DMS53 treated with DMSO at 0.1 percent for 48 hours (cell line): ENCODE measurements at regions not wholly inside any gene's neighbourhood (a gene's known extent, or its start where the extent isn't known, plus 50 kb on each side); places are given as distances from the start of the nearest gene placed in this dataset.

Experiments used
- DNase-seq: peaks from one replicate; lab custom pipeline; 2025; ENCODE audit not compliant: unreplicated experiment; lab: John Stamatoyannopoulos, UW

DNA sequence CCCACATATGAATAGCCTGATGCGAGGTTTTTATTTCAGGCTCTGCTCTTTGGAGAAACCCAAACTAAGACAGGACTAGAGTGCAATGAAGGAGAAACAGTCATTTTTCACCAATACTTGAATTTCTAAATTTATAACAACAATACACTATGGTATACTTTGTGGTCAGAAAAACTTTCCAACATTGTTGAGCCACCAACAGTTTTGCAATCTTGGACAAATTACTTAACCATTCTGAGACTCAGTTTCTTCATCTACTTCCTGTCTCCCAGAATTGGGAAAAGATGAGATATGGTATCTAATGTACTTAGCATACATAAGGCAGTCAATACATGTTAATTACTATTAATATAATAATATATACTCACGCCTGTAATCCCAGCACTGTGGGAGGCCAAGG lies 519.8 kb upstream of the PLXNA2 start:
- no peak for DNase-seq

DNA sequence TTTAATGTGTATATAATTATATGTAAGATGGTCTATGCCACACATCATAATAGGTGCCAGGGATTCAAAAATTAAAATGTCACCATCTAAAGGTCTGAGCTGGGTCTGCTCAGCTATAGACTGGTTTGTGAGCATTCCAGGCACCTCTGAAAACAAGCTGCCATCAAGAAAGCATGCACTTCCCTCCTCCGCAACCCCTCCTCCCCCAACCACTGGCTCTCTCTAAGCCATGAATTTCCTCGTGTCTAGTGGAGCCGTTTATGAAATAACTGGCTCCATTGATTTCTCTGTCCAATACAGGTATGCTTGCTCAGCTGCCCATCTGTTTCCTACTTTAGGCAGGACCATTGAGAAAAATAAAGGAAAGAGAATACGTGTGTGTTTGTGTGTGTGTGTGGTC lies 522.6 kb upstream of the PLXNA2 start:
- peak; percentile 65 for DNase-seq

DNA sequence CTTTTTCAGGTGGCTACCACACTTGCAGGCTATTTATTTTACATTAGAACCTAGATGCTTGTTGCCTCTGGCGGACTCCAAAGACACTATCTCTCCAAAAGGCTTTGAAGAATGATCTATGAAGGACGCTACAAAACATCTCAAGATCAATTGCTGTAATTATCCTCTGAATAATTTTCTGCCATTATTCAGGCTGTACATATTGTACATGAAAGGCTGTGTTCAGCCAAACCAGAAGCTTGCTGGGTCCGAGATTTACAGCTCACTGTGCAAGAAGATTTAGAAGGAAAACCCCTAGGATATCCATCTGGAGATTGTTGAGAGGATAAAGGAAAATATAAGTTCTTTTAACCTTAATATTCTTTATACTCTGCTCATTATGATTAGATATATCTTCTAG lies 523.6 kb upstream of the PLXNA2 start:
- no peak for DNase-seq

DNA sequence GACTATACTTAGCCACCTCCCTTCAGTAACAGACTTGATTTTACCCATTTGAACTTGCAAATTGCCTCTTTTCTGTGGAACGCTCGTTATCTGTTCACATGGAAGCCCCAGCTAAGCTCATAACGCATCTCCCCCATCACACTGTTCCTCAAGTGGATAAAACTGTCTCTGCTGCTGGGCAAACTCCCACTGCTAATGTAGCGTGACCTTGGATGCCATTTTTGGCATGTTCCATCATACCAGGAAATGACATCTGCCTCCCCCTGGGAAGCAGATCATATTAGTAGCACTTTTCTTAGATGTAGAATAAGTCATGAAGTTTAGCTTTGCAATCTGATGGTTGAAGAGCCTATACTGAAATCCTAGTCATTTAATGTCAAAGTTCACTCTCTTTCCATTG lies 528.7 kb upstream of the PLXNA2 start:
- no peak for DNase-seq

DNA sequence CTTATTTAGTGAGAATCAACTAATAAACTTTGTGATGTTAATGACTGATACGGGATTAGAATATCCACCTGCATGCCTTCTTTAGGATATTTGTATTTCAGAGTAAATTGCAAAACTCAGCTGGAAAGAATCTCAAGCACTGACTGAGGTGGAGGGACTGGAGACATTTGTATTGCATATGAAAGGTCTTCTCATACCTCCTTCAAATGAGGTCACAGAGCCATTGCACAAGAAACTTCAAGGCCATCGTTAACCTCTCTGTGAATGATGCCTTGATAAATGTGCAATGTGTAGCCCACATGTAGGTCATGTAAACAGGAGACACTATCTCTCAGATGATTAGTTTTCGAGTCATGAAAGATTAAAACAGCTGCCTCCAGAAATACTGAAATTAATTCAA lies 531.7 kb upstream of the PLXNA2 start:
- DNase-seq: no peak

DNA sequence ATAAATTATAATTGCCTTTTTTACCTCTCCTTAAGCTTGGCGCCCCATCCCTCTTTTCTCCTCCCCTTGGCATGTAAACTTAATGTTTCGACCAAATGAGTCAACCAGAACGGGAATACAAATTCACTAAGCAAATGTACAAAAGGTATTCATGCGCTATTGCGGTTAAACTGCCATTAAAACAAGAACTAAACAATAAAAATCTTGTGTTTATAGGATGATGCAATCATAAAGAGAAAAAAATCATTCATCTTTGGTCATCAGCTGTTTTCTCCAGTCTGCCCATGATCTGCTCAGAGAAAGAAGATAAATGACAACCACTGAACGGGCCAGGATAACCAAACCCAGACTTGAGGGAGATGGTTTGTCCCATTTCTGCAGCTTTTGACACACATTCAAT lies 534.2 kb upstream of the PLXNA2 start:
- no peak for DNase-seq

DNA sequence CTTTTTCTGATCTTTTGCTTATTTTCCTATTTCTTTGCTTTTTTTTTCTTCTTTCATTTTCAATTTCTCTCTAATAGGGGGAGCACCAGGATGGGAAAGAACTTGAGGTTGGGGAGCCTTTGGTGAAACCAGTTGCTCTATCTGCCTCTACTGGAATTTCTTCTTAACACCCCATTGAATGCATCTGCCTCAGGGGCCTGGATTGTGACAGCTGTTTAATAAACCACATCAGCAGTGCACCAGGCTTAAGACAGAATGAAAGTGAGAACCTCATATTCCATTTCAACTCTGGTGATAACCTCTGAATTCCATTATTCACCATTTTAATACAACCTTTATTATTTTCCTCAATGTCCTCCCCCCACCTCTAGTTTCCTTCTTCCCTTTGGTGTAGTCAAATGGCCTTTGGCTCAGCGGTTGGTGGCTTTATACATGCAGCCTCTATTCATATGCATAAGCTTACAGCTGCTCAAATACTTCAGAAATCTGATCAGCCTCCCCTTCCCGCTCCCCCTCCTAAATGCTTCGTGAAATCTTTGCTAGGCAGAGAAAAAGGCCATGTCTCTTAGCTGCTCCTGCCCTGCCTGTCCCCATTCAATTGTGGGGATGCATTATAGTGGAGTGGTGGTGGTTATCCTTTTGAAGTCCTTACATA lies 537.3 kb upstream of the PLXNA2 start:
- peak; percentile 54 for DNase-seq

DNA sequence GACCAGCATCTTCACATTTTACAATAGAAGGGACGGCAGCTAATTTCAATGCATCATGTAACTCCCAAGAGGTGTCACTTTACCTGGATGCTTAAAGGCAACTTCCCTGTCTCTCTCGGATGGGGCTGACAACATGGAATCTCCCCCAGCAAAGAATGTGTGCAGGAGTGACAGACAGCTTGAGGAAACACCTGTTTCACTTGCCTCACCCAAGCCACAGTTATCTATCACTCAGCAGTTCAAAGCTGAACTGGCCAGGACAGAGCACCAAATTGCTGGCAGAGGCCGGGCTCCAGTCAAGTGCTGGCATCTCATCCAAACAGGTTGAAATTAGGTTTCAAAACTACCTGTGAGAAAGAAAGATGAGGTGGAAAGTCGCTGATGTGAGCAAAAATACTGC lies 538.0 kb upstream of the PLXNA2 start:
- no peak for DNase-seq

DNA sequence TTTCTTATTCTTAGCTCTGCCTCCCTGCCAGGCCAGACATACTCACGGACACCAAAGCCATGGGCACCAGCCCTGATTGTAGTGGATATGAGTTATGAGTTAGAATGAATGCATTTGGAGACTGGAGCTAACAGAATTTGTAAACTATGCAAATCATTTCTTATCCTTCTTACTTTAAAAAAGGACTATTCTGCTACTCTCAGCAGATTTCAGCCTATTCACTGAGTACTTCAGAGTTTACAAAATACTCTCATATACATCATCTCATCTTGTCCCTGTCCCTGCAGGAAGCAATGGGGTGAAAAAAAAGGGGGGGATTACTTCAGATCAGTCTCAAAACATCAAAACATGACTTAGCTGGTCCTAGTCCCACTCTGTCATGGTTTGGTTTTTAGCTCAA lies 541.4 kb upstream of the PLXNA2 start:
- no peak for DNase-seq

DNA sequence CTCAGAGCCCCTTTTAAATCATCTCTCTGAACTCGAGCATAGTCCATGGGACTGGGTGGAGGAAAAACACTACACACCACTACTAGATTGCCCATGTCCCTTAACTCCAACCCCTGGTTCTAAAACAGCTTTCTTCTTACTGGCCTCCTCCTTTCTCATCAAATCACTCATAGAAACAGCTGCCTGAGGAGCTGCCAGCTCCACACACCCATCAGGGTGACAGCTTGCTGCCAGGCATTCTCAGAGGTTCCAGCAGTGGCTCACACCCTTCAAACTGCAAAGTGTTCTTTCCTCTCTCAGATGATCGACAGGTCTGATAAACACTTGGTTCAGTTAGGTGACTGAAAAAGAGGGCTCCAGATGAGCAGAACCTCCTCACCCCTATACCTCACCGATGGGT lies 543.0 kb upstream of the PLXNA2 start:
- DNase-seq: no peak

DNA sequence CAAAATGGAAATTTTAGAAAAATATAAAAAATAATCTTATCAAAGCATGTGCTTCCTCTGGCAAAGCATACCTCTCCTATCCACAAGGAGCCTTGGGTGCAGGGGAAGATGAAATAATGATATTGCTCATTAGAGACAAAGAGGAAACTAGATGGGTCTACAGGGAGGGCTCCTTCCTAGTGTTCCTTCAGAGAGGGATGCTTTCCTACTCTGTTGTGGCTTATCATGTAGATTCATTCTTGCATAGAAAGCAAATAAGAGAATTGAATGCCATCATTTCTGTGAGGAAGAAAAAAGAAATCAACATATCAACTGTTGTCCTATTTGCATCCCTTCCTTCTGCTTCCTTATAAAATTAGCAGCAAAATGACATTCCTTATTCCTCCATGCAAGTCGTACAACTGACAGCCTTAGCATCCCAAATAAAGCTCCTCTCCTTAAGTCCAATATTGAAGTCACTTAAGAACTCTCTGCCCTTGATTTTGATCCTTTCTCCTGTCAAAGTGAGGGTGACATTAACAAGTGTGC lies 543.9 kb upstream of the PLXNA2 start:
- no peak for DNase-seq

DNA sequence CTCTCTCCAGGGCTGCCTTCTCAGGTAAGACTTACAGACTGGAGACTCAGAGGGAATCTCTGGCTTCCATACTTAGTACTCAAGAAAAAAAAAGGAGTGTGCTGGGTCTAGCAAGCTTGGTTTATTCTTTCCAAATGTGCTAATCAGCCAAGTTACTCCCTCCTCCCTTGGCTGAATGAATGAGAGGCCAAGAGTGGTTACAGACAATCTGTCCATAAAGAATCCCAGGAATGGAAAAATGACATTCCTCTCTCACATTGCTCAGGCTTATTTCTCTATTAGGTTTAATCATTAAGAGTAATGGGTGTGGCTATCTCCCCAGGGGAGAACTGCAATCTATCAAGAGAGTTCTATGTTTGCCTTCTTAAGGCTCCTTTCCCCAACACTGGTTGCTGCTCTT lies 547.3 kb upstream of the PLXNA2 start:
- DNase-seq: no peak

DNA sequence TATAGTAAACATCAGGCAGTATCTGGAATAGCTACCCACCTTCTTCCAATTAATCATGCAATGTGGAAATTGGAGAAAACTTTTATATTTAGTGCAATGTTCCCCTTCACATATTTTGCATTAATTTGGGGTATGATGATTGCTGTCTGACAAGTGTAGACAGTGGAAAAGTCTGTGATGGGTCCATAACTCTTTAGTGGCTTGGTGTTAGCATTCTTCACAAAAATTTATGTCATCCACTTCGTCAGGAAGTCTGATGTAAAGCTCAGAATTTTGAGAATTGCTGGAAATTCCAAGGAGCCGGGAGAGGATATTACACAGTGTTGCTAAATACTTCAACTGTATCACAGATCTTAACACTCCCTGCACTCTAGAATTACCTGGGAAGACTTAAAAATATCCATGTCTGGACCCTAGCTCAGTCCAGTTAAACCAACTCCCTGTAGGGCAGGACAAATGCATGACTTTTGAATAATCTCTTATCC lies 549.7 kb upstream of the PLXNA2 start:
- DNase-seq: no peak

DNA sequence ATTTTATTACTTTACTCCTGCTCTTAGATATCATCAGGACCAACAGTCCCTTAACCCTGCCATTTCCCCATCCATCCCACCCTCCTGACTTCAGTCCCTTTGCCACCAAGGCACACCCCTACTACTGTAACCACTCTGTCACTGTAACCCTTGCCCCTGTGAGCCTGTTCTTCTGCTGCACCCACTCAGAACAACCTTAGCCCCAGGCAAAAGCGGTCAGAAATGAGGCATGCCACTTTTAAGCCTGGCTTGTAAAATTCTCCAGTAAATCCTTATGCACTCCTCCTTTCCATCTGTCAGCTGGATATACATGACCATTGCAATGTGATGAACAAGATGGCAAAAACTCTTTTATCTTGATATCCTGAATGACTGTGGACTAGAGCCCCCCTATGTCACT lies 555.0 kb upstream of the PLXNA2 start:
- no peak for DNase-seq

DNA sequence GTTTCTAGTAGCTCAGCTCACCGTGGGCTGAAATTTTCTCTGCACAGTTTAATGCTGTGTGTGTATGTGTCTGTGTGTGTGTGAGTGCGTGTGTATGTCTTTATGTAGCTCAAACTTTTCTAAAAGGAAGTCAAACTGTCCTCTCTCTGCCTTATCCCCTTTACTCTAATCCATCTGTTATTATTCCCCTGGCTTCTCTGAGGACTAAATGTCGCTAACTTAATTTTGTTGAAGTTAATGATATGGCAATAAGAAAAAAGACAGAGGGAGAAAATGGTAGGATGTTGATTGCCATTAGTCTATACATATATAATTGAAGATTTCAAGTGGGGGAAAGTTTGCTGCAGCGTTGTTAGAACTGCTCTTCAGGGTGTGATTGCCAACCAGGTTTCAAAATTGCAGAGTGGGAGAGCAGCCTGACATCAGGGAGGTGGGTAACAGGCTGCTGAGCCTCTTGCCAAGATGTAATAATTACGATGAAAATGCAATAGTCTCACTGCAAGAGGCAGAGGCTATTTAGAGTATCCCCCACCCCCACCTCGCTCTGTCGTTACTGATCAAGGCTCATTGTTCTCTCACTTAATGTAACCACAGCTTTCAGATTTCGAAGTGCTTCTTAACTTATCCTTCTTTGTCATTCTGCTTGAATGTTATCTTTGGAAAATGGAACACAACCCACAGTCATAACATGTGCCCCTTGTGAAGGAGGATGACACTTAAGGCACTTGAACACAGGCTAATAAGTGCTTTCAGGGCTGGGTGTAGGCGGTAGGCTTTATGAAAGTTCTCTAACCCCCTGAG lies 559.0 kb upstream of the PLXNA2 start:
- no peak for DNase-seq

DNA sequence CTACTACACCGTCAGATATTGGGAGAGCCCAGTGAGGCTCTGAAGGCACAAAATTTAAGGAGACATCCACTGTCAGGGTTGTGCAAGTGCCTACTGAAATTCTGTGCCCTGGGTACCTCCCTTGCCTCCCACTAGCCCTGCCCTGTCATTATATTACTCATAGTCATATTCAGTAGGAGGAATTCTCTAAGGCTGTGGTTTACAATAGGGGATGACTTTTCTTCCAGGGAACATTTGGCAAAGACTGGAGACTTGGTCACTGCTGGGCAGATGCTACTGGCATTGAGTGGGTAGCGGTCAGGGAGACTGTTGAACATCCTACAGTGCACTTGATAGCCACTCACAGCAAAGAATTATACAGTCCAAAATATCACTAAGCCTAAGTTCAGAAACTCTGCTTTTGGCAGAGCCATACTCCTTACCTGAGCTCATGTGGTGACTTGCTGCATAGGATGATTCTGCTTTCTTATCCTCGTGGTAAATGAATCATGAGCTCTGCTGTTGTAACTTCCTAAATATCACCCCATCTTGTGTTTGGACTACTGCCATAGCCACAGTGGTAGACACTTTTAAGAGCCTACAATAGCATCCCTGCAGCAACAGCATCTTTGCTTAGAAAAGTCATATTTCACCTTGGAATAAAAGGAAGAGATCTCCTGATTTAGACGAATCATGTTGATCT lies 563.4 kb upstream of the PLXNA2 start:
- no peak for DNase-seq

DNA sequence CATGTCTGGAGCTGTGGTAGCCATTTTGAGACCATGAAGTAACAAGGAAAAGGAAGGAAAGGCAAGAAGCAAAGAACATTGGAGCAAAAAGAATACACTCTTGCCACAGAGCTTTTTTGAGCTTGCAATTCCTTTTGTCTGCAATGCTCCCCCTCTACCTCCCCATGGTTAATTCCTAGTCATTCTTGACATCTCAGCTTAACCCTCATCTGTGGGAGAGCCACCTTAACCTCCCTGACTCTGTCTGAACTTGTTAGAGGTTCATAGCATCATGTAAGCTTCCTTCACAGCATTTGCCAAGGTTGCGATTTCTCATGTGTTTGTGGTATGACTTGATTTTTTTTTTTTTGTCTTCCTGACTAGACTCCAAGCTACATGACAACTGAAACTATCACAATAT lies 564.1 kb upstream of the PLXNA2 start:
- no peak for DNase-seq

DNA sequence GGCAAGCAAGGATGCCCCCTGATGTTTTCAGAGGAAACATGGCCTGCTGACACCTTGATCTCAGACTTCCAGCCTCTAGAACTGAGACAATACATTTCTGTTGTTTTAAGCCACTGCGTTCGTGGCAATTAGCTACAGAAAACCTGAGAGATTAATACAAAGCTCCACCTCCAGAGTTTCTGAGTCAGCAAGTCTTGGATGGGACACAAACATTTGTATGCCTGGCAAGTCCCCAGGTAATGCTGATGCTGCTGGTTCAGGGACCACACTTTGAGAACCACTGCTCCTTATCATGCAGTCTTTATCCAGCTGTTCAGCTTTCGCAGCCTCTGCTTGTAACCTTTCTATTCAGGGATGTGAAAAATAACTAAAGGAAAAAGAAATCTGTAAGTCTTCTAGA lies 565.7 kb upstream of the PLXNA2 start:
- no peak for DNase-seq

DNA sequence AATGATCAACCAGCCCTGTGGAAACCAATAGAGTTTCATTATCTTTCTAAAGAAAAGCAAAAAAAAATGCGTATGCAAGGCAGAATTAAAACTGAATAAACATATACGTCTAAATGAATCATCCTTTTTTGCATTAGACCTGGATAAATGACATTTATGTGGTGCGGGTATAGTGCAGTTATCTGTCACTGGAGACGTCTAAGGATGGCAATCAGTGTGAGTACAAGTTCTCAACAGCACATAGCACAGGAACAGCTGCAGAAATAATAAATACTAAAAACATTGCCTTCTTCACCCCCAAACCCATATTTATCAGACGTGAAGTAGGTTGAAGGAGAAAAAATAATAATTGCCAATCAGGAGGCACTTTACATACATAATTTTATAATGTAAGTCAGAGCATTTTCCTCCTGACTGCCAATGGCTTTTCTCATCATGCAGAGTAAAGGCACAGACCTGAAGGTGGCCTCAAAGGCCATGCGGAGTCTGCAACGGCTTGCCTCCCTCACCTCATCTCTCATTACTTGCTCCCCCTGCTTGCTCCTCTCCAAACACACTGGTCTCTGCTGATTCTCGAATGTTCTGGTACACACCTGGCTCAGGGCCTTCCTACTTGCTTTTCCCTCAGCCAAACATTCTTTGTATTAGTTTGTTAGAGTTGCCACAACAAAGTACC lies 574.7 kb upstream of the PLXNA2 start:
- DNase-seq: no peak

DNA sequence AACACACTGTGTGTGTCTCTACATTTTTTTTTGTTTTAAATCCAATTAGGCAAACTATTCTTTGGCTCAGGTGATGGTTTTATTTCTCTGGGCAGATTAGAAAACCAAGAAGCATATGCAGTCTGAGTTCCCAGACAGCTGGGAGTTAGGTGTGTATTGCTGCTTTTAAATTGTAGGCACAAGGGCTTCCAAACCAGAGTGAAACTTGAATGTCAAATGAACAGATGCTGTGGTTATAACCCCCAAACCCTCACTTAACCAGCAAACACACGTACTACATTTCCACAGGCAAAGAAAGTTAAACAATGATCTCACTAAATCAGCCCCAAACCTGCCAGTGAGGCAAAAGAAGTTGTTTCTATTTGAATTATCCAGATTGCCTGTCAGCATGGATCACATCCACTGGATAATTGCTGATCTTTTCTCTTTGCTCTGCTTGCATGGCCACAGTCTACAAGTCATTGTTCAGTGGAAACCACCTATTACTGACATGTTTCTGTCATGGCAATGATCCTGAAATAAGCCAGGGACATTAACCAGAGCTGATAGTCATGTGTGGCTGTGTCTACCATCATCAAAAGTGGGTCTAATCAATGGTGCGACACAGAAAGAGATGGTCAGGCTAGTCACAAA lies 576.5 kb upstream of the PLXNA2 start:
- DNase-seq: no peak

DNA sequence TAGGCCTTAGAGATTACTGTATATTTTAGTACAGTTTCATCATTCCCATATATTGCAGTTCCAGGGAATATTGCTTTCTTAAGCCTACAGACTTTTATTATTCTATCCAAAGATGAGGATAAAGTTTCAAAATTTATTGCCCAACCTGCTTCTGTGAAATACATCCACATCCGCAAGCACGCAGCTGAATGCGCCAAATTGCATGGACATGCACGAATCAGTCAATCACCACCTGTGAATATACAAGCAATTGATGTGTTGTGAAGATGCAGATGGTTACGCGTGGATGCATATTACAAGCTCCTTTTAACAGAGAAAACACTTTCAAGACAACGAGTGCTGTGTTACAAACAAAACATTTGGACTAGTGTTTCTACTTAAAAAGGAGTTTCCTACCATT lies 577.8 kb upstream of the PLXNA2 start:
- no peak for DNase-seq
